ENCODE measurements at regions not wholly inside any gene's neighbourhood (a gene's known extent, or its start where the extent isn't known, plus 50 kb on each side); places are given as distances from the start of the nearest gene placed in this dataset.

DNA sequence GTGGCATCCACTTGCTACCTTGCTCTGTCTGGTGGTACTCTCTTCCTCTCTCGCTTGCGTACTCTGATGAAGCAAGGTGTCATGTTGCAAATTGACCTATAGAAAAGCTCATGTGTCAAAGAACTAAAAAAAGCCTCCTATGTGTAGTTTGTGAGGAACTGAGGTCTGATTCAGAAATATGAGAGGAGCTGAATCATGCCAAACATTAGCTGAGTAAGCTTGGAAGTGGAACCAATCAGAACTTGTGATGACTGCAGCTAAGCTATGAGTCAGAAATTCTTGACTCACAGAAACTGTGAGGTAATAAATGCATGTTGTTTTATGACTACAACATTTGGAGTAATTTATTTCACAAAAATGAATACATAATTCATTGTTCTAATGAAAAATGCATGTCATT is 2138.8 kb downstream of the PCDH7 start:
- Mint-ChIP-seq H3K27me3 (ENCODE audit: insufficient read depth, unreplicated experiment) (no peaks in the 10 kb centered on the region), H3K36me3 (ENCODE audit: insufficient read depth, unreplicated experiment) (no peaks in the 10 kb centered on the region), H3K4me3 (ENCODE audit: unreplicated experiment) (no peak overlapping the region), H3K4me1 (ENCODE audit: insufficient read depth, unreplicated experiment) (peaks cover 6% of the 10 kb centered on the region), H3K27ac (ENCODE audit: low read depth, unreplicated experiment) (peak overlapping the region; percentile 77), H3K9me3 (ENCODE audit: unreplicated experiment) (peaks cover 8% of the 10 kb centered on the region)
- TF ChIP-seq CTCF (IDR thresholded peaks at IDR 0.05; ENCODE audit: unreplicated experiment): no peak
- intact Hi-C loops (cut with micrococcal nuclease): no loop called here
- BruUV-seq (replicated peaks): no TSS peak
- ChIA-PET POLR2A (interaction anchor here (0.7 to 1.1 kb wide), 3 partner anchors 11 to 1748 kb away, joined by 3 read pairs; no protein-coding TSS in a partner anchor), CTCF (interaction anchor here (0.6 kb wide), 2 partner anchors 44 to 99 kb away, joined by 4 read pairs; no protein-coding TSS in a partner anchor)
- DNase-seq (ENCODE audit: unreplicated experiment): peak; percentile 69

DNA sequence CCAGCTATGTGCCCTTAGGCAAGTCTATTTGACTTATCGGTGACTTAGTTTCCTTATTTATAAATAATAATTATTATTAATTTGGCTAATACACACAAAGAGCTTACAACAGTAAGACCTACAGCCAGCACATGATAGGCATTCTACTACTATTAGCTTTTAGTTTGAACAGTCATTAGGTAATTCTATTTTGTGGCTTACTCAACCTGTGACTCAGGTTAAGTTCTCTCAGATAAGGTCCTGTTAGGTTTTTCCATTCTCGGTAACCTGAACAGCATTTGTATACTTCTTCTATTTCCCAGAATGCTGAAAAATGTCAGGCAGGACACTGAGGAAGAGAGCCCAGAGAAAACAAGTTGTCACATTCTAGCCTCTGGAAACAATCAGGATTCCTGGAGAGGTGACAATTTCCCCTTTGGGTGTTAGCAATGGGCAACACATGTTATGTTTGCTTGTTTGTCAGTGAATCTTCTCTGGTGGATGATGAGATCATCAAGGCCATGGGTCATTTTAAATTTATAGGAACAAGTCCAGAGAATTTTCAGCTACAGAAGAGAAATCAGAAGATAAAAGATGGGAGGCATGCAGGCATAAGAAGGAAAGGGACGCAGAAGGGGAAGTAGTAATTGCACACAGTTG is 2144.7 kb downstream of the PCDH7 start:
- intact Hi-C loops (cut with micrococcal nuclease): no loop called here
- TF ChIP-seq CTCF (IDR thresholded peaks at IDR 0.05; ENCODE audit: unreplicated experiment): no peak
- CTCF ChIA-PET: interaction anchor here (2.3 kb wide), 1 partner anchor 8 kb away, joined by 5 read pairs; no protein-coding TSS in a partner anchor
- POLR2A ChIA-PET: no interaction called here
- Mint-ChIP-seq H3K4me3 (ENCODE audit: unreplicated experiment) (no peak overlapping the region), H3K27me3 (ENCODE audit: insufficient read depth, unreplicated experiment) (no peaks in the 10 kb centered on the region), H3K9me3 (ENCODE audit: unreplicated experiment) (no peaks in the 10 kb centered on the region), H3K4me1 (ENCODE audit: insufficient read depth, unreplicated experiment) (no peaks in the 10 kb centered on the region), H3K27ac (ENCODE audit: low read depth, unreplicated experiment) (no peak overlapping the region), H3K36me3 (ENCODE audit: insufficient read depth, unreplicated experiment) (no peaks in the 10 kb centered on the region)
- no peak for DNase-seq (ENCODE audit: unreplicated experiment)
- no TSS peak for BruUV-seq (replicated peaks)

DNA sequence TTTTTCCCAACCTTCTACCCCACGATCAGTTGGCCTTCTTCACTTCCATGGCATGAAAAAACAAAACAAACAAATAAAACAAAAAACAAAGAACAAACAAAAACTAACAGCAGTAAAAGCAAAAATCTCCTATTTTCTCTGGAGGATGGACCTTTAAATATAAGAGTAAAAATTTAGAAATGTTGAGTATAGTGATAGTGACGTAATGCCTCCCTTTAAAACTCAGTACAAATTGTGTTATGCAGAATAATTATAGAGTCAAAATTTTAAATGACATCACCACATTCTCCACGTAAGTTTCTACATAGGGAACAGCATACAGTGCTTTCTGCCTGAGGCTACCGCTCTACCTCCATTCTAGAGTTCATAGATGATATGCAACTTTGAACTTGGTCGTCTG is 2156.4 kb downstream of the PCDH7 start:
- no peak for TF ChIP-seq CTCF (IDR thresholded peaks at IDR 0.05; ENCODE audit: unreplicated experiment)
- H3K4me1 Mint-ChIP-seq (ENCODE audit: insufficient read depth, unreplicated experiment): no peaks in the 10 kb centered on the region
- H3K36me3 Mint-ChIP-seq (ENCODE audit: insufficient read depth, unreplicated experiment): no peaks in the 10 kb centered on the region
- intact Hi-C loops (cut with micrococcal nuclease): no loop called here
- no TSS peak for BruUV-seq (replicated peaks)
- H3K9me3 Mint-ChIP-seq (ENCODE audit: unreplicated experiment): peaks cover 7% of the 10 kb centered on the region
- CTCF ChIA-PET: no interaction called here
- H3K27ac Mint-ChIP-seq (ENCODE audit: low read depth, unreplicated experiment): no peak overlapping the region
- no peak overlapping the region for H3K4me3 Mint-ChIP-seq (ENCODE audit: unreplicated experiment)
- no peak for DNase-seq (ENCODE audit: unreplicated experiment)
- H3K27me3 Mint-ChIP-seq (ENCODE audit: insufficient read depth, unreplicated experiment): no peaks in the 10 kb centered on the region
- POLR2A ChIA-PET: no interaction called here

- peaks cover 2% of the 10 kb centered on the region for H3K9me3 Mint-ChIP-seq (ENCODE audit: unreplicated experiment)
- H3K27ac Mint-ChIP-seq (ENCODE audit: low read depth, unreplicated experiment): no peak overlapping the region
- no peaks in the 10 kb centered on the region for H3K27me3 Mint-ChIP-seq (ENCODE audit: insufficient read depth, unreplicated experiment)
- BruUV-seq (replicated peaks): no TSS peak
- no peak for DNase-seq (ENCODE audit: unreplicated experiment)
- H3K4me1 Mint-ChIP-seq (ENCODE audit: insufficient read depth, unreplicated experiment): no peaks in the 10 kb centered on the region
- POLR2A ChIA-PET: no interaction called here
- intact Hi-C loops (cut with micrococcal nuclease): no loop called here
- TF ChIP-seq CTCF (IDR thresholded peaks at IDR 0.05; ENCODE audit: unreplicated experiment): no peak
- H3K36me3 Mint-ChIP-seq (ENCODE audit: insufficient read depth, unreplicated experiment): no peaks in the 10 kb centered on the region
- H3K4me3 Mint-ChIP-seq (ENCODE audit: unreplicated experiment): no peak overlapping the region
- CTCF ChIA-PET: no interaction called here
These were observed 2159.7 kb downstream of the PCDH7 start for GRCh38 chr4:32879913-32880312.

Measured in MCF 10A (cell line).